SK-N-SH (cell line): ENCODE measurements at regions not wholly inside any gene's neighbourhood (a gene's known extent, or its start where the extent isn't known, plus 50 kb on each side); places are given as distances from the start of the nearest gene placed in this dataset.
A peak's percentile ranks its signal among the peaks of the same experiment; 100 is the strongest.

Source experiments
- CTCF ChIA-PET: fragments of 300-600, 350-600 bp; formaldehyde crosslinking; extraction: SDS; loops from one replicate; lab custom pipeline; 2021; lab: Yijun Ruan, JAX
- POLR2A ChIA-PET: fragments of 350-600 bp; sonication (Branson Sonifier 250); formaldehyde crosslinking; extraction: SDS; loops from one replicate; lab custom pipeline; 2020; ENCODE audit warnings: antibody characterized with exemption, inconsistent platforms; lab: Yijun Ruan, JAX
- DNase-seq: peaks from one replicate; pipeline ENCODE4 v3.0.0; 2012
- H2AFZ ChIP-seq: fragments of 200-600 bp; sonication (generic); 2 replicates; pipeline ENCODE4 v1.8.1; 2016; ENCODE audit warnings: antibody characterized with exemption, mild to moderate bottlenecking, low read depth
- H3F3A ChIP-seq: fragments of 200-600 bp; sonication (generic); replicated peaks from 2 replicates; pipeline ENCODE3; 2016; ENCODE audit warnings: antibody characterized with exemption, mild to moderate bottlenecking; ENCODE audit not compliant: insufficient read depth
- H3K27ac ChIP-seq, 2 experiments: fragments of 200-500 bp in 1 of 2; fragments of 200-600 bp in 1 of 2; sonication (Bioruptor generic) in 1 of 2; sonication (generic), shearing (Covaris generic) in 1 of 2; 2 replicates each; pipeline versions ENCODE4 v1.5.1 to v1.6.1; 2014 to 2016; ENCODE audit warnings: low read depth in 2 of 2, inconsistent platforms in 1 of 2, low read length in 1 of 2, mild to moderate bottlenecking in 1 of 2, mixed read lengths in 1 of 2
- H3K27me3 ChIP-seq: fragments of 200-600 bp; sonication (generic), shearing (Covaris generic); 2 replicates; pipeline ENCODE4 v1.6.1; 2016; ENCODE audit warnings: mixed run types; ENCODE audit not compliant: insufficient read depth
- H3K36me3 ChIP-seq, 2 experiments: fragments of 200-500 bp in 1 of 2; fragments of 200-600 bp in 1 of 2; sonication (Bioruptor generic) in 1 of 2; sonication (generic) in 1 of 2; replicated peaks in 1 of 2; 2 replicates each; pipeline versions ENCODE3 to v1.5.1; 2014 to 2016; ENCODE audit warnings: low read length in 1 of 2, mild to moderate bottlenecking in 1 of 2; ENCODE audit not compliant: insufficient read depth in 2 of 2, control insufficient read depth in 1 of 2
- H3K4me1 ChIP-seq, 2 experiments: fragments of 200-500 bp in 1 of 2; fragments of 200-600 bp in 1 of 2; sonication (Bioruptor generic) in 1 of 2; sonication (generic), shearing (Covaris generic) in 1 of 2; 2 replicates each; pipeline versions ENCODE4 v1.5.1 to v1.6.1; 2014 to 2016; ENCODE audit warnings: low read depth in 1 of 2, low read length in 1 of 2, mixed run types in 1 of 2; ENCODE audit not compliant: insufficient read depth in 2 of 2, control insufficient read depth in 1 of 2
- H3K4me2 ChIP-seq: fragments of 200-600 bp; sonication (generic), shearing (Covaris generic); 2 replicates; pipeline ENCODE4 v1.6.1; 2017; ENCODE audit warnings: mixed run types
- H3K4me3 ChIP-seq, 2 experiments: fragments of 200-500 bp in 1 of 2; fragments of 200-600 bp in 1 of 2; sonication (Bioruptor generic) in 1 of 2; sonication (generic), shearing (Covaris generic) in 1 of 2; 2 replicates each; pipeline versions ENCODE4 v1.5.1 to v1.8.1; 2014 to 2016; ENCODE audit warnings: low read depth in 2 of 2, inconsistent platforms in 1 of 2, low read length in 1 of 2, mild to moderate bottlenecking in 1 of 2, mixed read lengths in 1 of 2, moderate library complexity in 1 of 2
- H3K79me2 ChIP-seq: fragments of 200-600 bp; sonication (generic); 2 replicates; pipeline ENCODE4 v1.8.1; 2017; ENCODE audit warnings: mild to moderate bottlenecking; ENCODE audit not compliant: insufficient read depth
- H3K9ac ChIP-seq: fragments of 200-600 bp; sonication (generic); 2 replicates; pipeline ENCODE4 v1.6.1; 2017; ENCODE audit warnings: mixed run types
- H3K9me2 ChIP-seq: fragments of 200-600 bp; sonication (generic); 2 replicates; pipeline ENCODE4 v1.6.1; 2017; ENCODE audit warnings: mixed run types
- H3K9me3 ChIP-seq: fragments of 200-600 bp; sonication (generic); 2 replicates; pipeline ENCODE4 v1.6.1; 2017; ENCODE audit warnings: mixed run types, mild to moderate bottlenecking, moderate library complexity
- H4K20me1 ChIP-seq: fragments of 200-600 bp; sonication (generic); 2 replicates; pipeline ENCODE4 v1.6.1; 2017; ENCODE audit warnings: mild to moderate bottlenecking, mixed run types; ENCODE audit not compliant: insufficient read depth
- CHD2 ChIP-seq: fragments of 150-350 bp; IDR thresholded peaks from 2 replicates; pipeline ENCODE4 v1.6.1; 2018; ENCODE audit warnings: low read length; ENCODE audit not compliant: partially characterized antibody
- CTCF ChIP-seq: fragments of 200-600 bp; sonication (generic); IDR thresholded peaks from 2 replicates; pipeline ENCODE4 v1.6.1; 2017; ENCODE audit warnings: antibody characterized with exemption, mild to moderate bottlenecking, moderate library complexity
- ELF1 ChIP-seq: IDR thresholded peaks from 2 replicates; pipeline ENCODE4 v1.4.0; 2012
- EP300 ChIP-seq, 2 experiments: IDR thresholded peaks; 2 replicates each; pipeline versions ENCODE4 v1.4.0 to v1.6.1; 2012; ENCODE audit warnings: borderline replicate concordance in 1 of 2, low read depth in 1 of 2, low read length in 1 of 2
- FOSL2 ChIP-seq: IDR thresholded peaks from 2 replicates; pipeline ENCODE4 v1.4.0; 2012; ENCODE audit warnings: low read depth, mild to moderate bottlenecking, moderate library complexity, borderline replicate concordance
- FOXM1 ChIP-seq: IDR thresholded peaks from 2 replicates; pipeline ENCODE4 v1.4.0; 2012; ENCODE audit warnings: low read depth, mild to moderate bottlenecking
- GABPA ChIP-seq: IDR thresholded peaks from 2 replicates; pipeline ENCODE4 v1.4.0; 2012; ENCODE audit warnings: low read depth, mild to moderate bottlenecking
- GATA2 ChIP-seq: sonication (generic); formaldehyde crosslinking; IDR thresholded peaks from 2 replicates; pipeline ENCODE4 v1.5.0; 2020; ENCODE audit warnings: mild to moderate bottlenecking, missing genetic modification reagents
- JUND ChIP-seq: IDR thresholded peaks from 2 replicates; pipeline ENCODE4 v1.4.0; 2012
- MAX ChIP-seq: IDR thresholded peaks from 2 replicates; pipeline ENCODE4 v1.4.0; 2012; ENCODE audit warnings: low read depth
- MEF2A ChIP-seq: IDR thresholded peaks from 2 replicates; pipeline ENCODE4 v1.4.0; 2012; ENCODE audit warnings: low read depth, borderline replicate concordance
- MXI1 ChIP-seq: IDR thresholded peaks from 2 replicates; pipeline ENCODE4 v1.6.1; 2012; ENCODE audit warnings: mild to moderate bottlenecking, low read depth, low read length, improper control_type of control experiment
- NFIC ChIP-seq: IDR thresholded peaks from 2 replicates; pipeline ENCODE4 v1.4.0; 2012; ENCODE audit warnings: borderline replicate concordance
- PBX3 ChIP-seq: IDR thresholded peaks from 2 replicates; pipeline ENCODE4; 2012
- POLR2AphosphoS5 ChIP-seq: IDR thresholded peaks from 2 replicates; pipeline ENCODE4 v1.6.1; 2012; ENCODE audit warnings: low read depth, low read length
- RAD21 ChIP-seq: IDR thresholded peaks from 2 replicates; pipeline ENCODE4 v1.6.1; 2012; ENCODE audit warnings: mild to moderate bottlenecking, low read length
- RCOR1 ChIP-seq: fragments of 150-350 bp; IDR thresholded peaks from 2 replicates; pipeline ENCODE4 v1.6.1; 2017; ENCODE audit warnings: antibody characterized with exemption, low read length
- REST ChIP-seq: IDR thresholded peaks from 2 replicates; pipeline ENCODE4 v1.6.1; 2012; ENCODE audit warnings: mild to moderate bottlenecking, low read depth, low read length, moderate library complexity
- RXRA ChIP-seq: IDR thresholded peaks from 2 replicates; pipeline ENCODE4 v1.4.0; 2012; ENCODE audit warnings: low read depth, mild to moderate bottlenecking, borderline replicate concordance
- SIN3A ChIP-seq: IDR thresholded peaks from 2 replicates; pipeline ENCODE4 v1.6.1; 2012; ENCODE audit warnings: low read depth, mild to moderate bottlenecking, low read length, moderate library complexity, borderline replicate concordance
- TAF1 ChIP-seq: IDR thresholded peaks from 2 replicates; pipeline ENCODE4 v1.6.1; 2012; ENCODE audit warnings: low read depth, mild to moderate bottlenecking, low read length, moderate library complexity, borderline replicate concordance
- TCF12 ChIP-seq: IDR thresholded peaks from 2 replicates; pipeline ENCODE4 v1.4.0; 2012
- TEAD4 ChIP-seq: IDR thresholded peaks from 2 replicates; pipeline ENCODE4 v1.4.0; 2012; ENCODE audit warnings: mild to moderate bottlenecking, borderline replicate concordance; ENCODE audit not compliant: insufficient read depth
- WGBS: methylation state at CpG from one replicate; pipeline ENCODE4 v1.1.6; 2017; ENCODE audit warnings: low lambda C conversion rate; 5-methylcytosine and 5-hydroxymethylcytosine counted together

- 13% methylated on average over 2 of the region's 2 CpGs for WGBS
- Histone ChIP-seq H3K4me2 (peak overlapping the region; percentile 20; the same call in 1 of the 2 replicates), H3K9me3 (no peaks in the 10 kb centered on the region), H3K27me3 (no peaks in the 10 kb centered on the region), H3K27ac (peak overlapping the region; percentile 60 to 76; a peak in 3 of 4 replicates), H3K4me3 (no peak overlapping the region), H4K20me1 (no peaks in the 10 kb centered on the region), H3K9me2 (no peaks in the 10 kb centered on the region), H3K9ac (no peak overlapping the region), H3F3A (peaks cover 5% of the 10 kb centered on the region), H3K4me1 (peaks cover 0 to 2% of the 10 kb centered on the region in 2 experiments; a peak in 1 of 4 replicates), H3K79me2 (no peaks in the 10 kb centered on the region), H2AFZ (no peak overlapping the region), H3K36me3 (no peaks in the 10 kb centered on the region)
- ChIA-PET POLR2A (no interaction called here), CTCF (interaction anchor here (1.2 to 1.3 kb wide), 2 partner anchors 11 to 203 kb away, joined by 3 read pairs; no protein-coding TSS in a partner anchor)
- no peak for DNase-seq
- TF ChIP-seq FOSL2 (peak; percentile 79), MEF2A (0 out of 2 replicates have a peak, but pooled peaks have one; percentile 12), CTCF (no peak), RXRA (peak; percentile 50; the same call in 1 of the 2 replicates), CHD2 (no peak), PBX3 (peak; percentile 69), GABPA (0 out of 2 replicates have a peak, but pooled peaks have one; percentile 10), FOXM1 (peak; percentile 88), RAD21 (no peak), ELF1 (no peak), TCF12 (peak; percentile 97), GATA2 (CRISPR knock-in tag) (no peak), REST (0 out of 2 replicates have a peak, but pooled peaks have one; percentile 25), POLR2AphosphoS5 (peak; percentile 68), SIN3A (no peak), EP300 (IDR thresholded peaks at IDR 0.05; ENCODE audit: borderline replicate concordance in 1 of 2, low read depth in 1 of 2, low read length in 1 of 2) (peak; percentile 45 to 90; a peak in 3 of 4 replicates), MAX (peak; percentile 38; the same call in 1 of the 2 replicates), TAF1 (no peak), TEAD4 (peak; percentile 93), NFIC (peak; percentile 94), MXI1 (no peak), JUND (peak; percentile 87), RCOR1 (0 out of 2 replicates have a peak, but pooled peaks have one; percentile 12)
These were observed 94.0 kb downstream of the GTPBP8 start for GRCh38 chr3:113084777-113085176.
